ENCODE measurements at regions not wholly inside any gene's neighbourhood (a gene's known extent, or its start where the extent isn't known, plus 50 kb on each side); places are given as distances from the start of the nearest gene placed in this dataset.
"Not testable (repeated sequence)": the region's sequence is repeated elsewhere in the genome, so short reads cannot be mapped to it uniquely, and the experiment has no call there.

- peaks cover 0 to 2% (median 0%) of the 10 kb centered on the region in 3 donors for H3K27me3 ChIP-seq (ENCODE audit: control insufficient read depth in 3 of 3, insufficient read depth in 3 of 3, low read length in 3 of 3)
- no peak overlapping the region for H3K27ac ChIP-seq (ENCODE audit: low read depth in 1 of 3, low read length in 2 of 3)
- FAIRE-seq (no peak), DNase-seq (no peak)
- H3K36me3 ChIP-seq (ENCODE audit: control insufficient read depth in 3 of 3, insufficient read depth in 2 of 3, low read depth in 1 of 3, low read length in 3 of 3) = no peaks in the 10 kb centered on the region
- peaks cover 2 to 36% of the 10 kb centered on the region in 2 donors for H3K9me3 ChIP-seq (ENCODE audit: control insufficient read depth in 2 of 2, insufficient read depth in 1 of 2, low read depth in 1 of 2, low read length in 1 of 2)
- H3K4me3 ChIP-seq (ENCODE audit: low read depth in 1 of 3, low read length in 3 of 3) = no peak overlapping the region
- H3K4me1 ChIP-seq (ENCODE audit: control insufficient read depth in 3 of 3, insufficient read depth in 2 of 3, low read depth in 1 of 3, low read length in 2 of 3) = no peaks in the 10 kb centered on the region
- 77 to 86% (median 79%) methylated on average over 1 of the region's 1 CpG for WGBS, 3 donors
Measured at GRCh38 chr2:31698722-31699121, 118.0 kb upstream of the SRD5A2 start.

DNA sequence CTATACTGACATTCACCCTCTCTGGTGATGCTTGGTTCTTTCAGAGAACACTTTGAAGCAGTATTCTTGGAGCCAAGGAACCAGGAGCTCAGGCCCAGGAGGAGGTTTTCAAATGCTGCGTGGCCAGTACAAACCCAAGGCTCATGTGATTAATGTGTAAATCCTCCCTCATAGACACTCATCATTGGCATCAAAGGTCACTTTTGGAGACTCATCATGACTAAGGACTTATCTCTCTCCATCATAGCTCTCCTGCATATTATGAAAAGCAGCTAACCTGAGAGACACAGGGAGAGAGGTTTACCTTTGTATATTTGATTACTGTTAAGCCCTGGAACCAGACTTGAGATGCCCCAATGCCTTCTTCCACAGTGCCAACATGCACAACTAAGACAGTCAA lies 115.3 kb upstream of the SRD5A2 start:
- H3K4me3 ChIP-seq (ENCODE audit: low read depth in 1 of 3, low read length in 3 of 3) = no peak overlapping the region
- DNase-seq (no peak), FAIRE-seq (no peak)
- peaks cover 0 to 2% (median 0%) of the 10 kb centered on the region in 3 donors for H3K27me3 ChIP-seq (ENCODE audit: control insufficient read depth in 3 of 3, insufficient read depth in 3 of 3, low read length in 3 of 3)
- WGBS, 3 donors = 88 to 90% (median 89%) methylated on average over 1 of the region's 1 CpG
- H3K9me3 ChIP-seq (ENCODE audit: control insufficient read depth in 2 of 2, insufficient read depth in 1 of 2, low read depth in 1 of 2, low read length in 1 of 2) = peaks cover 2 to 58% of the 10 kb centered on the region in 2 donors
- no peak overlapping the region for H3K27ac ChIP-seq (ENCODE audit: low read depth in 1 of 3, low read length in 2 of 3)
- no peaks in the 10 kb centered on the region for H3K4me1 ChIP-seq (ENCODE audit: control insufficient read depth in 3 of 3, insufficient read depth in 2 of 3, low read depth in 1 of 3, low read length in 2 of 3)
- H3K36me3 ChIP-seq (ENCODE audit: control insufficient read depth in 3 of 3, insufficient read depth in 2 of 3, low read depth in 1 of 3, low read length in 3 of 3) = no peaks in the 10 kb centered on the region

DNA sequence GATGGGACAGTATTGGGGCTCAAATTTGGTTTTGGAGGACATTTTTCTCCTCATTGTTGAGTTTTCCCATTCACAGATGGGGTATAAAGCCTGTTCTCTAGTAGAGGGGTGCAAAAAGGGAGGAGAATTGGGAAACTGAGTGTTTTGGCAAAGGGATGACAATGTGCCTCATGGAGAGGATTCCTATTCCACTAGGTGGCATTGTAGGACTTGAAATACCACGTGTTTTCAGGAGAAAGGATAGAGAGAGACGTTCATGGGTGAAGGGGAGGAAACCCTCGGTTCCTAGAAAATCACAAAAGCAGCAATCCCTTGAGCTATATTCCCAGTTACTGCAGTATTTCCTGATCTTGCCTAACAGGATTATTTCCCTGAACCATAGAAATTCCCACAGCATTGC lies 113.7 kb upstream of the SRD5A2 start:
- no peak for DNase-seq
- no peak overlapping the region for H3K4me3 ChIP-seq (ENCODE audit: low read depth in 1 of 3, low read length in 3 of 3)
- 48 to 61% (median 53%) methylated on average over 3 of the region's 3 CpGs for WGBS, 3 donors

DNA sequence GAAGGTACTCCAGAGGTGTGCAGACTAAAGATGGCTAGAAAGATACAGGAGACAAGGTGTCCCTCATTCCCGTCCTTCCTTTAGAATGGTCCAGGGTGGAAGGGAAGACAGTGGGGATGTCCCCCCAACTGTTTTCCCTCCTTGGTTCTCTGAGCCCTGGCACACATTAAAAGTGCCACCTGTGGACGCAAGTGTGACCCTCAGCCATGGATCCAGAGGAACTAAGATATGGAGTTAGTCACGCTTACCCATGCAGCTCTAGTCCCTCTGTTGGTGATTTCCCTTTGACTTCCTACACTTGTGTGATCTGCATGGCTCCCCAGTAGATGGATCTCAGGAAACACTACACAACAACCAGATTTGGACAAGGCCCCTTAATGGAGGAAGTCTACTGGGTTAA lies 113.1 kb upstream of the SRD5A2 start:
- H3K9me3 ChIP-seq (ENCODE audit: control insufficient read depth in 2 of 2, insufficient read depth in 1 of 2, low read depth in 1 of 2, low read length in 1 of 2) = peaks cover 2 to 60% of the 10 kb centered on the region in 2 donors
- WGBS, 3 donors = 82 to 83% (median 82%) methylated on average over 3 of the region's 3 CpGs

More for the DNA sequence above, 113.7 kb upstream of the SRD5A2 start:
- no peaks in the 10 kb centered on the region for H3K36me3 ChIP-seq (ENCODE audit: control insufficient read depth in 3 of 3, insufficient read depth in 2 of 3, low read depth in 1 of 3, low read length in 3 of 3)
- H3K9me3 ChIP-seq (ENCODE audit: control insufficient read depth in 2 of 2, insufficient read depth in 1 of 2, low read depth in 1 of 2, low read length in 1 of 2) = peaks cover 2 to 61% of the 10 kb centered on the region in 2 donors
- no peak for FAIRE-seq
- no peaks in the 10 kb centered on the region for H3K4me1 ChIP-seq (ENCODE audit: control insufficient read depth in 3 of 3, insufficient read depth in 2 of 3, low read depth in 1 of 3, low read length in 2 of 3)
- H3K27me3 ChIP-seq (ENCODE audit: control insufficient read depth in 3 of 3, insufficient read depth in 3 of 3, low read length in 3 of 3) = peaks cover 0 to 2% (median 0%) of the 10 kb centered on the region in 3 donors
- no peak overlapping the region for H3K27ac ChIP-seq (ENCODE audit: low read depth in 1 of 3, low read length in 2 of 3)

DNA sequence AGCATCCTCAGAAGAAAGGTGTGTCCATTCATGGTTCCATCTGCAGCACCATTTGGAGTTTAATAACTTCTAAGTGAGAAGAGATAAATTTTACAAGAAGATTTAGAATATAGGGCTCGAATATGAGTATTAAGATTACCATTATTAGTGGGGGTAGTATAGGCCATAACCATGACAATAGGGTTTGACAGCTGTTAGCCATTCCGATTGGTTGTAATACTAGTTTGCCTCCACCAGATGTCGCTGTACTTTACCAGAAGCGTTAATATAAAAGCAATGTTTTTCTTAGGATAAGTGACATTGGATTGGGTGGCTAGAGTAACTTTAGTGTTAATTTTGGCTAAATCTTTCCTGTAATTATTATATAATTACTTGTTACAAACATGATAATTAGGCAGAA lies 107.5 kb upstream of the SRD5A2 start:
- WGBS, 3 donors = 37 to 52% (median 38%) methylated on average over 4 of the region's 4 CpGs
- Histone ChIP-seq H3K9me3 (ENCODE audit: control insufficient read depth in 2 of 2, insufficient read depth in 1 of 2, low read depth in 1 of 2, low read length in 1 of 2) (peaks cover 0 to 47% of the 10 kb centered on the region in 2 donors), H3K27me3 (ENCODE audit: control insufficient read depth in 3 of 3, insufficient read depth in 3 of 3, low read length in 3 of 3) (no peaks in the 10 kb centered on the region), H3K4me1 (ENCODE audit: control insufficient read depth in 3 of 3, insufficient read depth in 2 of 3, low read depth in 1 of 3, low read length in 2 of 3) (no peaks in the 10 kb centered on the region), H3K36me3 (ENCODE audit: control insufficient read depth in 3 of 3, insufficient read depth in 2 of 3, low read depth in 1 of 3, low read length in 3 of 3) (no peaks in the 10 kb centered on the region), H3K4me3 (ENCODE audit: low read depth in 1 of 3, low read length in 3 of 3) (no peak overlapping the region), H3K27ac (ENCODE audit: low read depth in 1 of 3, low read length in 2 of 3) (no peak overlapping the region)
- DNase-seq (no peak), FAIRE-seq (no peak)

More for the DNA sequence above, 113.1 kb upstream of the SRD5A2 start:
- no peaks in the 10 kb centered on the region for H3K36me3 ChIP-seq (ENCODE audit: control insufficient read depth in 3 of 3, insufficient read depth in 2 of 3, low read depth in 1 of 3, low read length in 3 of 3)
- H3K4me1 ChIP-seq (ENCODE audit: control insufficient read depth in 3 of 3, insufficient read depth in 2 of 3, low read depth in 1 of 3, low read length in 2 of 3) = no peaks in the 10 kb centered on the region
- no peak overlapping the region for H3K27ac ChIP-seq (ENCODE audit: low read depth in 1 of 3, low read length in 2 of 3)
- DNase-seq (peak in 1 of 2 donors; percentile 8), FAIRE-seq (no peak)
- peaks cover 0 to 2% (median 0%) of the 10 kb centered on the region in 3 donors for H3K27me3 ChIP-seq (ENCODE audit: control insufficient read depth in 3 of 3, insufficient read depth in 3 of 3, low read length in 3 of 3)
- no peak overlapping the region for H3K4me3 ChIP-seq (ENCODE audit: low read depth in 1 of 3, low read length in 3 of 3)

- H3K4me3 ChIP-seq (ENCODE audit: low read depth in 1 of 3, low read length in 3 of 3); H3K36me3 ChIP-seq (ENCODE audit: control insufficient read depth in 3 of 3, insufficient read depth in 2 of 3, low read depth in 1 of 3, low read length in 3 of 3); DNase-seq; H3K27me3 ChIP-seq (ENCODE audit: control insufficient read depth in 3 of 3, insufficient read depth in 3 of 3, low read length in 3 of 3); FAIRE-seq; H3K4me1 ChIP-seq (ENCODE audit: control insufficient read depth in 3 of 3, insufficient read depth in 2 of 3, low read depth in 1 of 3, low read length in 2 of 3); H3K27ac ChIP-seq (ENCODE audit: low read depth in 1 of 3, low read length in 2 of 3): not testable (repeated sequence)
- peaks cover 0 to 24% of the 10 kb centered on the region in 2 donors for H3K9me3 ChIP-seq (ENCODE audit: control insufficient read depth in 2 of 2, insufficient read depth in 1 of 2, low read depth in 1 of 2, low read length in 1 of 2)
- 35 to 52% (median 45%) methylated on average over 4 of the region's 4 CpGs for WGBS, 3 donors
Measured at GRCh38 chr2:31683506-31683905, 102.8 kb upstream of the SRD5A2 start.

DNA sequence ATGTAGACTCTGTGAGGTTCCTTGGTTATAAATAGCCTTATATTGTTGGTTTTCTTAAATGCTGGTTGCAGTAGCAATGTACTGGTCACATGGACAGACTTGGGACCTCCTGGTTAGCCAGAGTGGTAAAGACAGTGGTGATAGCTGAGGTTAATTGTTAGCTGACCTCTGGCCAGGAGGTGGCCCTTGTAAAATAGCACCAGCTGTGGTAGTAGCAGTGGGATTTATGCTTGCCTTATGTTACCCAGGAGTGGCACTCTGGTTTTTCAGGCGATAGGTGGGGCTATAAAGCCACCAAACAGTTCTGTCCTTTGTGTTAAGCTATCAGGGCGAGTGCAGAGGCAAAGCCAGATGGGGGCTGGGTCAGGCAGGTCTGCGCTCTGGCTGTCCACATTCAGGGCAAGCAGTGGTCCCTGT lies 94.8 kb upstream of the SRD5A2 start:
- H3K9me3 ChIP-seq (ENCODE audit: control insufficient read depth in 2 of 2, insufficient read depth in 1 of 2, low read depth in 1 of 2, low read length in 1 of 2) = peaks cover 0 to 20% of the 10 kb centered on the region in 2 donors
- FAIRE-seq (no peak), DNase-seq (no peak)
- no peaks in the 10 kb centered on the region for H3K36me3 ChIP-seq (ENCODE audit: control insufficient read depth in 3 of 3, insufficient read depth in 2 of 3, low read depth in 1 of 3, low read length in 3 of 3)
- no peak overlapping the region for H3K4me3 ChIP-seq (ENCODE audit: low read depth in 1 of 3, low read length in 3 of 3)
- H3K4me1 ChIP-seq (ENCODE audit: control insufficient read depth in 3 of 3, insufficient read depth in 2 of 3, low read depth in 1 of 3, low read length in 2 of 3) = no peaks in the 10 kb centered on the region
- H3K27me3 ChIP-seq (ENCODE audit: control insufficient read depth in 3 of 3, insufficient read depth in 3 of 3, low read length in 3 of 3) = no peaks in the 10 kb centered on the region
- H3K27ac ChIP-seq (ENCODE audit: low read depth in 1 of 3, low read length in 2 of 3) = no peak overlapping the region
- WGBS, 3 donors = 37 to 54% (median 47%) methylated on average over 3 of the region's 3 CpGs

- no peaks in the 10 kb centered on the region for H3K4me1 ChIP-seq (ENCODE audit: control insufficient read depth in 3 of 3, insufficient read depth in 2 of 3, low read depth in 1 of 3, low read length in 2 of 3)
- no peaks in the 10 kb centered on the region for H3K27me3 ChIP-seq (ENCODE audit: control insufficient read depth in 3 of 3, insufficient read depth in 3 of 3, low read length in 3 of 3)
- FAIRE-seq (no peak), DNase-seq (no peak)
- H3K36me3 ChIP-seq (ENCODE audit: control insufficient read depth in 3 of 3, insufficient read depth in 2 of 3, low read depth in 1 of 3, low read length in 3 of 3) = no peaks in the 10 kb centered on the region
- 73 to 81% (median 78%) methylated on average over 2 of the region's 2 CpGs for WGBS, 3 donors
- H3K4me3 ChIP-seq (ENCODE audit: low read depth in 1 of 3, low read length in 3 of 3) = no peak overlapping the region
- no peak overlapping the region for H3K27ac ChIP-seq (ENCODE audit: low read depth in 1 of 3, low read length in 2 of 3)
- peaks cover 0 to 20% of the 10 kb centered on the region in 2 donors for H3K9me3 ChIP-seq (ENCODE audit: control insufficient read depth in 2 of 2, insufficient read depth in 1 of 2, low read depth in 1 of 2, low read length in 1 of 2)
Measured at GRCh38 chr2:31674446-31674845, 93.7 kb upstream of the SRD5A2 start.

GRCh38 chr2:31666878-31667277 lies 86.1 kb upstream of the SRD5A2 start:
- WGBS, 3 donors = 13 to 42% (median 14%) methylated on average over 1 of the region's 1 CpG
- FAIRE-seq (no peak), DNase-seq (no peak)

More at GRCh38 chr2:31666878-31667277, 86.1 kb upstream of the SRD5A2 start:
- Histone ChIP-seq H3K27ac (ENCODE audit: low read depth in 1 of 3, low read length in 2 of 3) (no peak overlapping the region), H3K4me3 (ENCODE audit: low read depth in 1 of 3, low read length in 3 of 3) (no peak overlapping the region), H3K4me1 (ENCODE audit: control insufficient read depth in 3 of 3, insufficient read depth in 2 of 3, low read depth in 1 of 3, low read length in 2 of 3) (no peaks in the 10 kb centered on the region), H3K9me3 (ENCODE audit: control insufficient read depth in 2 of 2, insufficient read depth in 1 of 2, low read depth in 1 of 2, low read length in 1 of 2) (peaks cover 0 to 7% of the 10 kb centered on the region in 2 donors), H3K27me3 (ENCODE audit: control insufficient read depth in 3 of 3, insufficient read depth in 3 of 3, low read length in 3 of 3) (no peaks in the 10 kb centered on the region), H3K36me3 (ENCODE audit: control insufficient read depth in 3 of 3, insufficient read depth in 2 of 3, low read depth in 1 of 3, low read length in 3 of 3) (no peaks in the 10 kb centered on the region)
